ENCODE measurements at regions not wholly inside any gene's neighbourhood (a gene's known extent, or its start where the extent isn't known, plus 50 kb on each side); places are given as distances from the start of the nearest gene placed in this dataset.

- TF ChIP-seq, protein P1, sequence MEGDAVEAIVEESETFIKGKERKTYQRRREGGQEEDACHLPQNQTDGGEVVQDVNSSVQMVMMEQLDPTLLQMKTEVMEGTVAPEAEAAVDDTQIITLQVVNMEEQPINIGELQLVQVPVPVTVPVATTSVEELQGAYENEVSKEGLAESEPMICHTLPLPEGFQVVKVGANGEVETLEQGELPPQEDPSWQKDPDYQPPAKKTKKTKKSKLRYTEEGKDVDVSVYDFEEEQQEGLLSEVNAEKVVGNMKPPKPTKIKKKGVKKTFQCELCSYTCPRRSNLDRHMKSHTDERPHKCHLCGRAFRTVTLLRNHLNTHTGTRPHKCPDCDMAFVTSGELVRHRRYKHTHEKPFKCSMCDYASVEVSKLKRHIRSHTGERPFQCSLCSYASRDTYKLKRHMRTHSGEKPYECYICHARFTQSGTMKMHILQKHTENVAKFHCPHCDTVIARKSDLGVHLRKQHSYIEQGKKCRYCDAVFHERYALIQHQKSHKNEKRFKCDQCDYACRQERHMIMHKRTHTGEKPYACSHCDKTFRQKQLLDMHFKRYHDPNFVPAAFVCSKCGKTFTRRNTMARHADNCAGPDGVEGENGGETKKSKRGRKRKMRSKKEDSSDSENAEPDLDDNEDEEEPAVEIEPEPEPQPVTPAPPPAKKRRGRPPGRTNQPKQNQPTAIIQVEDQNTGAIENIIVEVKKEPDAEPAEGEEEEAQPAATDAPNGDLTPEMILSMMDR (IDR thresholded peaks at IDR 0.05) = no peak
- H3K27ac ChIP-seq = no peak overlapping the region
- no peak overlapping the region for H3K4me3 ChIP-seq
- H3K4me1 ChIP-seq = no peaks in the 10 kb centered on the region
- no peaks in the 10 kb centered on the region for H3K9me3 ChIP-seq
- no peaks in the 10 kb centered on the region for H3K27me3 ChIP-seq
- no peak for DNase-seq (ENCODE audit: low spot score in 2 of 2)
- intact Hi-C loops (cut with DNase I) = no loop called here
- H3K36me3 ChIP-seq = no peaks in the 10 kb centered on the region
Measured at GRCh38 chr12:108037960-108038359, 91.1 kb upstream of the WSCD2 start.

- no peak overlapping the region for H3K27ac ChIP-seq
- H3K4me3 ChIP-seq = no peak overlapping the region
- no peaks in the 10 kb centered on the region for H3K9me3 ChIP-seq
- H3K36me3 ChIP-seq = no peaks in the 10 kb centered on the region
- intact Hi-C loops (cut with DNase I) = no loop called here
- H3K4me1 ChIP-seq = no peaks in the 10 kb centered on the region
- TF ChIP-seq, protein P1 (IDR thresholded peaks at IDR 0.05) = no peak
- DNase-seq (ENCODE audit: low spot score in 2 of 2) = no peak
- no peaks in the 10 kb centered on the region for H3K27me3 ChIP-seq
Measured at GRCh38 chr12:108039794-108040193, 89.3 kb upstream of the WSCD2 start.

DNA sequence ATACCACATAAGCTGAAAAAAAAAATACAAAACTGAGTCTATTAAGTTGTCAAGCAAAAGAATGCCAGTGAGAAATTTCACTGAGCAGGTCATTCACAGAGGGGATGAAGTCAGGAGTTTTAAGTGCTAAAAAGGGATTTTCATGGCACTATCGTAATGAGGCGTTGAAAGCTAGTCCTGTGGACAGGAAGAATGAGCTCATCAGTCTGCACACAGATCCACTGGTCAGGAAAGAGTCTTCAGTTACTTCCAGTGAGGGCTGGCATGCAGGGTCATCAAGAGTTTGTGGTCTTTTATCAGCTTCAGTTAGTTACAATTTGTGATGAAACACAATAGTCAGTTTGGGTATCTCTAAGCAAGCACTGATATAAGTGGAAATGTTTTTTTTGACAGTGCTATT lies 88.1 kb upstream of the WSCD2 start:
- Histone ChIP-seq H3K9me3 (no peaks in the 10 kb centered on the region), H3K27ac (no peak overlapping the region), H3K4me3 (no peak overlapping the region), H3K36me3 (no peaks in the 10 kb centered on the region), H3K27me3 (no peaks in the 10 kb centered on the region), H3K4me1 (no peaks in the 10 kb centered on the region)
- no peak for DNase-seq (ENCODE audit: low spot score in 2 of 2)
- TF ChIP-seq, protein P1 (IDR thresholded peaks at IDR 0.05) = no peak
- intact Hi-C loops (cut with DNase I) = no loop called here

- TF ChIP-seq, protein P1 (IDR thresholded peaks at IDR 0.05) = no peak
- no peak overlapping the region for H3K4me3 ChIP-seq
- no peak overlapping the region for H3K27ac ChIP-seq
- H3K9me3 ChIP-seq = no peaks in the 10 kb centered on the region
- H3K36me3 ChIP-seq = no peaks in the 10 kb centered on the region
- intact Hi-C loops (cut with DNase I) = no loop called here
- H3K4me1 ChIP-seq = peaks cover 0 to 5% of the 10 kb centered on the region in 2 donors
- no peak for DNase-seq (ENCODE audit: low spot score in 2 of 2)
- H3K27me3 ChIP-seq = no peaks in the 10 kb centered on the region
Measured at GRCh38 chr12:108043286-108043685, 85.8 kb upstream of the WSCD2 start.

DNA sequence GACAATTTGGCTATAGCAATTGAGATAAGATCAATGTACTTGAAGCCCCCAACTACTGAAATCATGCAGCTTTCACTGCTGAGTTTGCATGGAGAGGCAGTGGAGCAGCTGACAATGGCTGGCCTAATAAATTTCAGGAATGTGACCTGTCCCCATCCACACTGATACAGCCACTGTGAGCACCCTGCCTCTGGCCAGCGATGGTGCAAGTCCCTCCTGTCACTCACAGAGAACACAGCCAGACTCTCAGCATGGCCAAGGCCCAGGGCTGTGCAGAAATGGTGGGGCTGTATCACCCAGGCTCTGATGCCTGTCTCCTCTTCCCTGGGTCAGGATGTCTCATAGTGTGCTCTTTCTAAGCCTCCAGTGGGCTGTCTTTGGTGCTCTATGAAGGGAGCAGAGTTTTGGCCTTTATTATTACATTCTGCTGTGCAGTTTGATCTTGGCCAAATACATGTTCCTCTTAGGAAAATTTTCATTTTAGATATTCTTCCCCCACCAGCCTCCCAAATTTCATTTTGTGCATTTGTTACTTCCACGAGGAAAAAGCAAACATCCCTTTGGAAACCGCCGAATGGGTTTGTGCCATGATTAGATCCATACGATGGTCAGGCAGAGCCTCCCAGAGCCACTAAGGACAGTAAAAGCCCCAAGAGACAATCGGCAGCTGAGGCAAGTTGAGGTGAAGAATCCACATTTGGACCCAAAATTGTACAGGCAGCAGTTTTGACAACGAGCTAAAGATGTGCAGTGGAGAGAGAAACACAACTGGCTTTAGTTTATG lies 85.1 kb upstream of the WSCD2 start:
- Histone ChIP-seq H3K27ac (no peak overlapping the region), H3K4me3 (no peak overlapping the region), H3K36me3 (no peaks in the 10 kb centered on the region), H3K27me3 (no peaks in the 10 kb centered on the region), H3K9me3 (no peaks in the 10 kb centered on the region), H3K4me1 (peaks cover 0 to 5% of the 10 kb centered on the region in 2 donors)
- intact Hi-C loops (cut with DNase I) = no loop called here
- no peak for DNase-seq (ENCODE audit: low spot score in 2 of 2)
- TF ChIP-seq, protein P1 (IDR thresholded peaks at IDR 0.05) = no peak

Data from ascending aorta (tissue), 2 donors.